Suprapubic skin (tissue), 4 donors: ENCODE measurements at regions not wholly inside any gene's neighbourhood (a gene's known extent, or its start where the extent isn't known, plus 50 kb on each side); places are given as distances from the start of the nearest gene placed in this dataset.

Source experiments
- EP300 ChIP-seq: sonication (generic); formaldehyde crosslinking; IDR thresholded peaks from one replicate; pipeline ENCODE4 v1.6.1; 2017; ENCODE audit warnings: antibody characterized with exemption
- POLR2AphosphoS5 ChIP-seq, 3 donors: sonication (generic); formaldehyde crosslinking; IDR thresholded peaks; one replicate each; pipeline ENCODE4 v1.6.1; 2017; ENCODE audit warnings: antibody characterized with exemption in 3 of 3
- TF ChIP-seq, protein P1 (sequence below), 2 donors: fragments of 200-600 bp in 1 of 2; fragments of 450-650 bp in 1 of 2; sonication (generic) in 1 of 2; IDR thresholded peaks; one replicate each; pipeline ENCODE4 v1.5.1; 2016 to 2019; ENCODE audit warnings: antibody characterized with exemption in 2 of 2, mild to moderate bottlenecking in 1 of 2, moderate library complexity in 1 of 2

DNA sequence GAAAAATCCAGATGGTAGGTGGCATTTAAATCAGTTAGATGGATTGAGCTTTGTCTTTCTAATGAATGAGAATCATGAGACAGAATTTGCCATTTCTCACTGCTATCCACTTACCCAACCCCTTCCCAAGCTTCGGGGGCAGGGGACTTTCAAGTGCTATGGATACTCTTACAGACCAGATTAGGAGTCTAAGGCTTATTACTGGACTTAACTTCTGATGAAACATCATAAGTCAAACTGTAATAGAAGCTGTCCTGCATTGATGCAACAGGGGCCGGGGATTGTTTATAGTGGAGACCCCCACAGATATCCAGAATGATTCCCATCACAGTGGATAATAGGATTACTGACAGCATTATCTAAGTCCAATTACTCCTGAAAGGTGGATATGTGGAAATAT lies 267.0 kb downstream of the NUF2 start:
- TF ChIP-seq, protein P1, sequence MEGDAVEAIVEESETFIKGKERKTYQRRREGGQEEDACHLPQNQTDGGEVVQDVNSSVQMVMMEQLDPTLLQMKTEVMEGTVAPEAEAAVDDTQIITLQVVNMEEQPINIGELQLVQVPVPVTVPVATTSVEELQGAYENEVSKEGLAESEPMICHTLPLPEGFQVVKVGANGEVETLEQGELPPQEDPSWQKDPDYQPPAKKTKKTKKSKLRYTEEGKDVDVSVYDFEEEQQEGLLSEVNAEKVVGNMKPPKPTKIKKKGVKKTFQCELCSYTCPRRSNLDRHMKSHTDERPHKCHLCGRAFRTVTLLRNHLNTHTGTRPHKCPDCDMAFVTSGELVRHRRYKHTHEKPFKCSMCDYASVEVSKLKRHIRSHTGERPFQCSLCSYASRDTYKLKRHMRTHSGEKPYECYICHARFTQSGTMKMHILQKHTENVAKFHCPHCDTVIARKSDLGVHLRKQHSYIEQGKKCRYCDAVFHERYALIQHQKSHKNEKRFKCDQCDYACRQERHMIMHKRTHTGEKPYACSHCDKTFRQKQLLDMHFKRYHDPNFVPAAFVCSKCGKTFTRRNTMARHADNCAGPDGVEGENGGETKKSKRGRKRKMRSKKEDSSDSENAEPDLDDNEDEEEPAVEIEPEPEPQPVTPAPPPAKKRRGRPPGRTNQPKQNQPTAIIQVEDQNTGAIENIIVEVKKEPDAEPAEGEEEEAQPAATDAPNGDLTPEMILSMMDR (IDR thresholded peaks at IDR 0.05), result no peak
- no peak for TF ChIP-seq POLR2AphosphoS5 (IDR thresholded peaks at IDR 0.05)
- no peak for TF ChIP-seq EP300
